CD4-positive, CD25-positive, alpha-beta regulatory T cell (primary cell): ENCODE measurements at regions not wholly inside any gene's neighbourhood (a gene's known extent, or its start where the extent isn't known, plus 50 kb on each side); places are given as distances from the start of the nearest gene placed in this dataset.

Source experiments
- ATAC-seq, 2 donors: fragments of 150-1000 bp; cut with Tn5 transposase; one replicate each; pipeline ENCODE4 v1.10.0; 2021; ENCODE audit warnings: low read depth in 2 of 2, moderate number of reproducible peaks in 2 of 2, moderate library complexity in 1 of 2
- DNase-seq, 3 donors: peaks; one replicate each; pipeline versions ENCODE4 v3.0.0 to v3.0.0-alpha.2; 2012 to 2022; ENCODE audit warnings: mixed read lengths in 1 of 3
- H3K27ac ChIP-seq: one replicate; pipeline ENCODE4 v1.7.0; 2013; ENCODE audit warnings: mild to moderate bottlenecking, low read length; ENCODE audit not compliant: insufficient read depth, poor library complexity, severe bottlenecking
- H3K27me3 ChIP-seq: one replicate; pipeline ENCODE4 v1.7.0; 2013; ENCODE audit warnings: low read length; ENCODE audit not compliant: control insufficient read depth, insufficient read depth
- H3K36me3 ChIP-seq: one replicate; pipeline ENCODE4 v1.7.0; 2013; ENCODE audit warnings: mild to moderate bottlenecking, low read length, moderate library complexity; ENCODE audit not compliant: control insufficient read depth, insufficient read depth
- H3K4me1 ChIP-seq: 2 replicates; pipeline ENCODE4 v1.7.0; 2013; ENCODE audit warnings: mild to moderate bottlenecking, low read length; ENCODE audit not compliant: insufficient read depth, control insufficient read depth, poor library complexity, severe bottlenecking
- H3K4me3 ChIP-seq: one replicate; pipeline ENCODE4 v1.7.0; 2013; ENCODE audit warnings: low read depth, mild to moderate bottlenecking, low read length, moderate library complexity
- H3K9me3 ChIP-seq, 2 experiments: 1 replicate in 1 of 2; 2 replicates in 1 of 2; pipeline ENCODE4 v1.7.0; 2013; ENCODE audit warnings: low read length in 2 of 2, mild to moderate bottlenecking in 1 of 2, moderate library complexity in 1 of 2; ENCODE audit not compliant: control insufficient read depth in 2 of 2
- H3K27ac Mint-ChIP-seq, 3 donors: one replicate each; pipeline ENCODE4 v1.8.0; 2020 to 2022; ENCODE audit warnings: mild to moderate bottlenecking in 3 of 3, mixed read lengths in 3 of 3, moderate library complexity in 2 of 3
- H3K27me3 Mint-ChIP-seq: one replicate; pipeline ENCODE4 v1.8.0; 2022; ENCODE audit warnings: mild to moderate bottlenecking, mixed read lengths
- H3K36me3 Mint-ChIP-seq: one replicate; pipeline ENCODE4 v1.8.0; 2020; ENCODE audit warnings: mixed read lengths
- H3K4me1 Mint-ChIP-seq, 4 donors: one replicate each; pipeline ENCODE4 v1.8.0; 2020 to 2022; ENCODE audit warnings: mixed read lengths in 4 of 4, mild to moderate bottlenecking in 1 of 4
- H3K4me3 Mint-ChIP-seq, 4 donors: one replicate each; pipeline ENCODE4 v1.8.0; 2020 to 2022; ENCODE audit warnings: mild to moderate bottlenecking in 4 of 4, mixed read lengths in 4 of 4, moderate library complexity in 3 of 4
- H3K9me3 Mint-ChIP-seq, 7 donors: one replicate each; pipeline ENCODE4 v1.8.0; 2020 to 2022; ENCODE audit warnings: mixed read lengths in 7 of 7, mild to moderate bottlenecking in 3 of 7, moderate library complexity in 2 of 7

DNA sequence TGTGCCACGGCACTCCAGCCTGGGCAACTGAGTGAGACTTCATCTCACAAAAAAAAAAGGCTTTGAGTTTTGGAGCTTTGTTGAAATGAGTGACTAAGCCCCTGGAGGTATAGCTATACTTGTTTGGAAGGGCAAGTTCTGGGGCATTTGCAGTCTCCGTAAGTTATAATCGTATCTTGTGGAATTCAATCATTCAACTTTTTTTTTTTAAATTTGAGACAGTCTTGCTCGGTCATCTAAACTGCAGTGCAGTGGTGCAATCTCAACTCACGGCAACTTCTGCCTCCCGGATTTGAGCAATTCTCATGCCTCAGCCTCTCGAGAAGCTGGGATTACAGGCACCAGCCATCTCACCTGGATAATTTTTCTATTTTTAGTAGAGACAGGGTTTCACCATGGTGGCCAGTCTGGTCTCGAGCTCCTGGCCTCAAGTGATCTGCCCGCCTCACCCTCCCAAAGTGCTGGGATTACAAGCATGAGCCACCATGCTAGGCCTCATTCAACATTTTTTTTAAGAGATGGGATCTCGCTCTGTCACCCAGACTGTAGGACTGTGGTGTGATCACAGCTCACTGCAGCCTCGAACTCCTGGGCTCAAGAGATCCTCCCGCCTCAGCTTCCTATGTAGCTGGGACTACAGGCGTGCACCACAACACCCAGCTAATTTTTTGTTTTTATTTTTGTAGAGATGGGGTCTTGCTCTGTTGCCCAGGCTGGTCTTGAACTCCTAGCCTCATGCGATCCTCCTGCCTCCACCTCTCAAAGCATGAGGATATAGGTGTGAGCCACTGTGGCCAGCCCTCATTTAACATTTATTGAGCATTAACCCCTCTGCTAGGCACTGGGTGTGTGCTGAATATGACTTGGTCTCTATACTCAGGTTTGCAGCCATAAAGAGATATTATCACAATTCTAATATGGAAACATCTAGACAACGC, 133.7 kb upstream of the MAP1LC3B2 start:
- Histone ChIP-seq H3K9me3 (peaks cover 6 to 7% of the 10 kb centered on the region in 2 experiments), H3K4me3 (no peak overlapping the region), H3K36me3 (no peaks in the 10 kb centered on the region), H3K27ac (no peak overlapping the region), H3K27me3 (no peaks in the 10 kb centered on the region), H3K4me1 (no peaks in the 10 kb centered on the region)
- Mint-ChIP-seq H3K4me3 (no peak overlapping the region), H3K4me1 (no peaks in the 10 kb centered on the region), H3K27ac (peak overlapping the region in 1 of 3 donors; percentile 29), H3K27me3 (peaks cover 5% of the 10 kb centered on the region), H3K36me3 (peaks cover 7% of the 10 kb centered on the region), H3K9me3 (peaks cover 0 to 7% (median 3%) of the 10 kb centered on the region in 7 donors)
- ATAC-seq (no peak), DNase-seq (no peak)

GRCh38 chr12:116426391-116427136, 132.6 kb upstream of the MAP1LC3B2 start:
- peaks cover 0 to 7% (median 3%) of the 10 kb centered on the region in 7 donors for H3K9me3 Mint-ChIP-seq
- peak overlapping the region in 1 of 3 donors; percentile 29 for H3K27ac Mint-ChIP-seq
- H3K9me3 ChIP-seq, result peaks cover 4 to 5% of the 10 kb centered on the region in 2 experiments
- no peak overlapping the region for H3K27ac ChIP-seq
- ATAC-seq (no peak), DNase-seq (no peak)
- H3K36me3 ChIP-seq, result no peaks in the 10 kb centered on the region
- no peaks in the 10 kb centered on the region for H3K4me1 ChIP-seq
- no peak overlapping the region for H3K4me3 ChIP-seq
- peaks cover 7% of the 10 kb centered on the region for H3K36me3 Mint-ChIP-seq
- H3K27me3 Mint-ChIP-seq, result peaks cover 5% of the 10 kb centered on the region
- H3K27me3 ChIP-seq, result no peaks in the 10 kb centered on the region
- H3K4me3 Mint-ChIP-seq, result peak overlapping the region in 1 of 4 donors; percentile 43
- no peaks in the 10 kb centered on the region for H3K4me1 Mint-ChIP-seq

DNA sequence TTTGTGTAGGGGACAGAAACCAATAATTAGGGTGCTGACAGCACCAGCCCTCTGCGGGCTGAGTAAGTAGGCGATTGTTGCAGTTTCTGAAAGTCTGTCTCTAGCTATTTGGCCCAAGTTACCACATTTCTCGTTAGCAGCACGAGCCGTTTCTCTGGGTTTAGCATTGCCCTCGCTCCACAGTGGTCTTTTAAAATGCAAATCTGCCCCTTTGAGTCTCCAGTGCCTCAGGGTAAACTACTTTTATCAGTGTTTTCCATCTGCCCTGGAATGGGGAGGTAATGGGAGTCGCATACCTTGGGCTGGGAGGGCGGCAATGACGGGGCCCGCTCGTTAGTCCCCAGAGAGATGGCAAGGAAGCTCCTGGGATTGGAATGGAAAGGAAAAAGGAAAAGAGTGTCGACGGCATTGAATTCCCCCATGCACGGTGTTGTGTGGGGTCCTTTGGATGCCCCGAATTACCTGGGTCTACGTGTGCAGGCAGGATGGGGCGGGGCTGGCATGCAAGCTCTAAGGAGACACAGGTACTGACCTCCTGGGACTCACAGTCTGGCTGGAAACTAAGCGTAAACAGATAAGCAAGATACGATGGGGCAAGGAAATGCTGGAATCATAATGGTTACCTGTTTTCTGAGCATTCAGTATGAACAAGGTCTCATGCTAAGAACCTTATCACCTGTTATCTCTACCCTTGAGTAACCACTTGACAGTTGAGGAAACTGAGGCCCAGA, 131.8 kb upstream of the MAP1LC3B2 start:
- no peak for ATAC-seq
- no peak for DNase-seq
- no peaks in the 10 kb centered on the region for H3K27me3 ChIP-seq
- H3K4me3 ChIP-seq, result no peak overlapping the region
- H3K9me3 Mint-ChIP-seq, result peaks cover 0 to under 1% (median 0%) of the 10 kb centered on the region in 7 donors
- no peaks in the 10 kb centered on the region for H3K4me1 Mint-ChIP-seq
- no peak overlapping the region for H3K4me3 Mint-ChIP-seq
- H3K27ac ChIP-seq, result no peak overlapping the region
- no peak overlapping the region for H3K27ac Mint-ChIP-seq
- peaks cover 5% of the 10 kb centered on the region for H3K27me3 Mint-ChIP-seq
- no peaks in the 10 kb centered on the region for H3K4me1 ChIP-seq
- H3K9me3 ChIP-seq, result no peaks in the 10 kb centered on the region
- H3K36me3 ChIP-seq, result no peaks in the 10 kb centered on the region
- H3K36me3 Mint-ChIP-seq, result no peaks in the 10 kb centered on the region

DNA sequence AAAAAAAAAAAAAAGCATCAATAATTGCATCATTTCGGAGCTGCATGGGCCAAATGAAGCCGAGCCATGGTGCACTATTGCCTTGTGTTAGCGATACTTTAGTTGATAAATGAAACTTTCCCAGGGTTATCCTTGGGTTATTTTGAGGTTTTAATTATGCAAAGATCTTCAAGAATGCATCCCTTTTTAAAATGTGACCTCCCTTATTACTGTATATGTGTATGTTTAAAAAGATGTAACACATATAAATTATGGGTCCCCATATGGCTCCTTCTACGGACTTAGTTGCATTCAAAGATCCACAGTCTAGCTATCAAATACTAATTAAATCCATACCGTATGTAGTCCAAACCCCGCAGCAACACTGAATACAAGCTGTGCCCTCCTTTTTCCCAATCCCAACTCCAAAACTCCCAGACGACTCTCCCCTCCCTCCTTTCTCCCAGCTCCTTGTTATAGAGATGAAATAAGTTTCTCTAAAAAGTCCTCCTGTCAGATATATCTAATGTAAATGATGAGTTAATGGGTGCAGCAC, 129.3 kb upstream of the MAP1LC3B2 start:
- no peaks in the 10 kb centered on the region for H3K9me3 ChIP-seq
- ATAC-seq (no peak), DNase-seq (no peak)
- H3K4me1 ChIP-seq, result no peaks in the 10 kb centered on the region
- Mint-ChIP-seq H3K36me3 (no peaks in the 10 kb centered on the region), H3K27me3 (peaks cover 5% of the 10 kb centered on the region), H3K27ac (no peak overlapping the region), H3K4me1 (peaks cover 0 to 3% (median 0%) of the 10 kb centered on the region in 4 donors), H3K9me3 (no peaks in the 10 kb centered on the region), H3K4me3 (no peak overlapping the region)
- no peak overlapping the region for H3K4me3 ChIP-seq
- no peak overlapping the region for H3K27ac ChIP-seq
- no peaks in the 10 kb centered on the region for H3K36me3 ChIP-seq
- no peaks in the 10 kb centered on the region for H3K27me3 ChIP-seq

DNA sequence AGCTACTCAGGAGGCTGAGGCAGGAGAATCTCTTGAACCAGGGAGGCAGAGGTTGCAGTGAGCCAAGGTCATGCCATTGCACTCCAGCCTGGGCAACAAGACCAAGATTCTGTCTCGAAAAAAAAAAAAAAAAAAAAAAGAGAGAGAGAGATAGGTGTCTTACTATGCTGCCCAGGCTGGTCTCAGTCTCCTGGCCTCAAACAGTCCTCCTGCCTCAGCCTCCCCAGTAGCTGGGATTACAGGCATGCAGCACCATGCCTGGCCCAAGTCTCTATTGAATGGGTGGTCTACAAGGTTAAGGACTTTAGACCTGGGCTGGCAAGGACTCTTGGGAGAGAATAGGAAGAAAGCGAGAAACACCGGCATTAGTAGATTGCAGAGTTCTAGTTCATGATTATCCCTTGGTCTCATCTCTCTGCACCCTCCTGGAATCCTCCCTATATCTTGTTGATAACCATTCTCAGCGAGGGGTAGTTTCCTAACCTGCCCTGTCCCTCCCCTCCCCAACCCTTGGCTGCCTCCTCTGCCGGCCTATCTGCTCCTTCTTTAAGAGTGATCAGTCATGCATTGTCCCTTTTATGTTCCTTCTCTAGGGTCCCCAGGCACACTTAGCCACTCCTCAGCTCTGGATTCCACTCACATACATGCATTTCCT, 128.1 kb upstream of the MAP1LC3B2 start:
- Histone ChIP-seq H3K27ac (no peak overlapping the region), H3K4me3 (no peak overlapping the region), H3K27me3 (no peaks in the 10 kb centered on the region), H3K4me1 (no peaks in the 10 kb centered on the region), H3K9me3 (no peaks in the 10 kb centered on the region), H3K36me3 (no peaks in the 10 kb centered on the region)
- peaks cover 0 to 3% (median 0%) of the 10 kb centered on the region in 4 donors for H3K4me1 Mint-ChIP-seq
- ATAC-seq (no peak), DNase-seq (no peak)
- no peaks in the 10 kb centered on the region for H3K9me3 Mint-ChIP-seq
- peak overlapping the region in 1 of 3 donors; percentile 72 for H3K27ac Mint-ChIP-seq
- peaks cover 3% of the 10 kb centered on the region for H3K27me3 Mint-ChIP-seq
- H3K4me3 Mint-ChIP-seq, result no peak overlapping the region
- no peaks in the 10 kb centered on the region for H3K36me3 Mint-ChIP-seq

GRCh38 chr12:116431677-116432300, 127.4 kb upstream of the MAP1LC3B2 start:
- H3K4me3 ChIP-seq, result no peak overlapping the region
- ATAC-seq (no peak), DNase-seq (no peak)
- Mint-ChIP-seq H3K27ac (peak overlapping the region in 2 of 3 donors; percentile 22 to 72), H3K4me1 (peaks cover 0 to 3% (median 0%) of the 10 kb centered on the region in 4 donors), H3K9me3 (no peaks in the 10 kb centered on the region), H3K27me3 (no peaks in the 10 kb centered on the region), H3K4me3 (no peak overlapping the region), H3K36me3 (no peaks in the 10 kb centered on the region)
- no peaks in the 10 kb centered on the region for H3K9me3 ChIP-seq
- no peaks in the 10 kb centered on the region for H3K27me3 ChIP-seq
- no peaks in the 10 kb centered on the region for H3K4me1 ChIP-seq
- no peak overlapping the region for H3K27ac ChIP-seq
- no peaks in the 10 kb centered on the region for H3K36me3 ChIP-seq
